ENCODE measurements at regions not wholly inside any gene's neighbourhood (a gene's known extent, or its start where the extent isn't known, plus 50 kb on each side); places are given as distances from the start of the nearest gene placed in this dataset.

- POLR2A ChIA-PET = no interaction called here
- no peaks in the 10 kb centered on the region for H3K4me1 ChIP-seq (ENCODE audit: insufficient read depth, low read length)
- no peak for DNase-seq
- Mint-ChIP-seq H3K4me1 (no peaks in the 10 kb centered on the region), H3K9me3 (peaks cover 0 to 6% (median 2%) of the 10 kb centered on the region in 5 donors), H3K36me3 (no peaks in the 10 kb centered on the region), H3K4me3 (no peak overlapping the region), H3K27ac (no peak overlapping the region), H3K27me3 (no peaks in the 10 kb centered on the region)
- no peak overlapping the region for H3K27ac ChIP-seq (ENCODE audit: low read depth, low read length)
- CTCF ChIA-PET = no interaction called here
- H3K36me3 ChIP-seq (ENCODE audit: insufficient read depth, low read length) = no peaks in the 10 kb centered on the region
- no peaks in the 10 kb centered on the region for H3K9me3 ChIP-seq (ENCODE audit: low read length)
- H3K27me3 ChIP-seq (ENCODE audit: insufficient read depth, low read length, poor library complexity, severe bottlenecking) = no peaks in the 10 kb centered on the region
- no peak overlapping the region for H3K4me3 ChIP-seq (ENCODE audit: low read length)
Measured at GRCh38 chr6:22680950-22681349, 111.6 kb downstream of the HDGFL1 start.

GRCh38 chr6:22681761-22682160, 112.4 kb downstream of the HDGFL1 start:
- no peaks in the 10 kb centered on the region for H3K9me3 ChIP-seq (ENCODE audit: low read length)
- H3K27me3 Mint-ChIP-seq = no peaks in the 10 kb centered on the region
- no peaks in the 10 kb centered on the region for H3K36me3 Mint-ChIP-seq
- no peak overlapping the region for H3K27ac ChIP-seq (ENCODE audit: low read depth, low read length)
- H3K9me3 Mint-ChIP-seq = peaks cover 0 to 10% (median 2%) of the 10 kb centered on the region in 5 donors
- no peak overlapping the region for H3K27ac Mint-ChIP-seq
- H3K4me3 ChIP-seq (ENCODE audit: low read length) = no peak overlapping the region
- ChIA-PET POLR2A (no interaction called here), CTCF (no interaction called here)
- DNase-seq = no peak
- H3K27me3 ChIP-seq (ENCODE audit: insufficient read depth, low read length, poor library complexity, severe bottlenecking) = no peaks in the 10 kb centered on the region
- no peaks in the 10 kb centered on the region for H3K36me3 ChIP-seq (ENCODE audit: insufficient read depth, low read length)
- H3K4me1 ChIP-seq (ENCODE audit: insufficient read depth, low read length) = no peaks in the 10 kb centered on the region
- H3K4me1 Mint-ChIP-seq = no peaks in the 10 kb centered on the region
- H3K4me3 Mint-ChIP-seq = no peak overlapping the region

GRCh38 chr6:22682979-22683378, 113.6 kb downstream of the HDGFL1 start:
- no peaks in the 10 kb centered on the region for H3K27me3 ChIP-seq (ENCODE audit: insufficient read depth, low read length, poor library complexity, severe bottlenecking)
- no peak for DNase-seq
- Mint-ChIP-seq H3K9me3 (peaks cover 0 to 10% (median 2%) of the 10 kb centered on the region in 5 donors), H3K27ac (no peak overlapping the region), H3K4me3 (no peak overlapping the region), H3K36me3 (no peaks in the 10 kb centered on the region), H3K27me3 (no peaks in the 10 kb centered on the region), H3K4me1 (no peaks in the 10 kb centered on the region)
- H3K4me1 ChIP-seq (ENCODE audit: insufficient read depth, low read length) = no peaks in the 10 kb centered on the region
- H3K9me3 ChIP-seq (ENCODE audit: low read length) = no peaks in the 10 kb centered on the region
- no peak overlapping the region for H3K4me3 ChIP-seq (ENCODE audit: low read length)
- no peaks in the 10 kb centered on the region for H3K36me3 ChIP-seq (ENCODE audit: insufficient read depth, low read length)
- H3K27ac ChIP-seq (ENCODE audit: low read depth, low read length) = no peak overlapping the region
- ChIA-PET POLR2A (no interaction called here), CTCF (no interaction called here)

GRCh38 chr6:22690446-22690845, 121.1 kb downstream of the HDGFL1 start:
- no peaks in the 10 kb centered on the region for H3K36me3 ChIP-seq (ENCODE audit: insufficient read depth, low read length)
- no peaks in the 10 kb centered on the region for H3K9me3 ChIP-seq (ENCODE audit: low read length)
- no peak overlapping the region for H3K4me3 Mint-ChIP-seq
- H3K27ac ChIP-seq (ENCODE audit: low read depth, low read length) = no peak overlapping the region
- no peaks in the 10 kb centered on the region for H3K4me1 ChIP-seq (ENCODE audit: insufficient read depth, low read length)
- ChIA-PET POLR2A (no interaction called here), CTCF (no interaction called here)
- H3K27ac Mint-ChIP-seq = no peak overlapping the region
- H3K27me3 Mint-ChIP-seq = no peaks in the 10 kb centered on the region
- no peaks in the 10 kb centered on the region for H3K36me3 Mint-ChIP-seq
- no peaks in the 10 kb centered on the region for H3K27me3 ChIP-seq (ENCODE audit: insufficient read depth, low read length, poor library complexity, severe bottlenecking)
- no peaks in the 10 kb centered on the region for H3K4me1 Mint-ChIP-seq
- no peak overlapping the region for H3K4me3 ChIP-seq (ENCODE audit: low read length)
- peaks cover 0 to 13% (median 3%) of the 10 kb centered on the region in 5 donors for H3K9me3 Mint-ChIP-seq
- no peak for DNase-seq

GRCh38 chr6:22694092-22694724, 124.8 kb downstream of the HDGFL1 start:
- Histone ChIP-seq H3K4me1 (ENCODE audit: insufficient read depth, low read length) (no peaks in the 10 kb centered on the region), H3K4me3 (ENCODE audit: low read length) (no peak overlapping the region), H3K27ac (ENCODE audit: low read depth, low read length) (no peak overlapping the region), H3K36me3 (ENCODE audit: insufficient read depth, low read length) (no peaks in the 10 kb centered on the region), H3K9me3 (ENCODE audit: low read length) (no peaks in the 10 kb centered on the region), H3K27me3 (ENCODE audit: insufficient read depth, low read length, poor library complexity, severe bottlenecking) (no peaks in the 10 kb centered on the region)
- H3K9me3 Mint-ChIP-seq = peaks cover 0 to 16% (median 2%) of the 10 kb centered on the region in 5 donors
- no peak overlapping the region for H3K27ac Mint-ChIP-seq
- ChIA-PET POLR2A (no interaction called here), CTCF (no interaction called here)
- no peak for DNase-seq
- no peak overlapping the region for H3K4me3 Mint-ChIP-seq
- no peaks in the 10 kb centered on the region for H3K36me3 Mint-ChIP-seq
- no peaks in the 10 kb centered on the region for H3K27me3 Mint-ChIP-seq
- no peaks in the 10 kb centered on the region for H3K4me1 Mint-ChIP-seq

- DNase-seq = no peak
- no peaks in the 10 kb centered on the region for H3K4me1 ChIP-seq (ENCODE audit: insufficient read depth, low read length)
- no peaks in the 10 kb centered on the region for H3K4me1 Mint-ChIP-seq
- no peak overlapping the region for H3K27ac ChIP-seq (ENCODE audit: low read depth, low read length)
- H3K9me3 ChIP-seq (ENCODE audit: low read length) = no peaks in the 10 kb centered on the region
- H3K27me3 Mint-ChIP-seq = no peaks in the 10 kb centered on the region
- no peaks in the 10 kb centered on the region for H3K36me3 Mint-ChIP-seq
- no peak overlapping the region for H3K4me3 ChIP-seq (ENCODE audit: low read length)
- POLR2A ChIA-PET = no interaction called here
- H3K27ac Mint-ChIP-seq = no peak overlapping the region
- H3K27me3 ChIP-seq (ENCODE audit: insufficient read depth, low read length, poor library complexity, severe bottlenecking) = no peaks in the 10 kb centered on the region
- CTCF ChIA-PET = no interaction called here
- H3K4me3 Mint-ChIP-seq = no peak overlapping the region
- peaks cover 0 to 17% (median 2%) of the 10 kb centered on the region in 5 donors for H3K9me3 Mint-ChIP-seq
- no peaks in the 10 kb centered on the region for H3K36me3 ChIP-seq (ENCODE audit: insufficient read depth, low read length)
Measured at GRCh38 chr6:22696481-22696880, 127.1 kb downstream of the HDGFL1 start.

- DNase-seq = no peak
- H3K4me1 ChIP-seq (ENCODE audit: insufficient read depth, low read length) = no peaks in the 10 kb centered on the region
- no peak overlapping the region for H3K27ac ChIP-seq (ENCODE audit: low read depth, low read length)
- Mint-ChIP-seq H3K27me3 (no peaks in the 10 kb centered on the region), H3K4me1 (no peaks in the 10 kb centered on the region), H3K4me3 (no peak overlapping the region), H3K9me3 (peaks cover 0 to 22% (median 5%) of the 10 kb centered on the region in 5 donors), H3K27ac (no peak overlapping the region), H3K36me3 (no peaks in the 10 kb centered on the region)
- no peaks in the 10 kb centered on the region for H3K9me3 ChIP-seq (ENCODE audit: low read length)
- ChIA-PET CTCF (no interaction called here), POLR2A (no interaction called here)
- no peak overlapping the region for H3K4me3 ChIP-seq (ENCODE audit: low read length)
- H3K36me3 ChIP-seq (ENCODE audit: insufficient read depth, low read length) = no peaks in the 10 kb centered on the region
- H3K27me3 ChIP-seq (ENCODE audit: insufficient read depth, low read length, poor library complexity, severe bottlenecking) = no peaks in the 10 kb centered on the region
Measured at GRCh38 chr6:22697306-22697705, 127.9 kb downstream of the HDGFL1 start.

- POLR2A ChIA-PET = no interaction called here
Measured at GRCh38 chr6:22699151-22699550, 129.8 kb downstream of the HDGFL1 start.

GRCh38 chr6:22706651-22707050, 137.3 kb downstream of the HDGFL1 start:
- no peak overlapping the region for H3K27ac Mint-ChIP-seq
- H3K36me3 ChIP-seq (ENCODE audit: insufficient read depth, low read length) = no peaks in the 10 kb centered on the region
- ChIA-PET CTCF (no interaction called here), POLR2A (no interaction called here)
- no peak for DNase-seq
- no peak overlapping the region for H3K4me3 Mint-ChIP-seq
- H3K27ac ChIP-seq (ENCODE audit: low read depth, low read length) = no peak overlapping the region
- no peak overlapping the region for H3K4me3 ChIP-seq (ENCODE audit: low read length)
- H3K27me3 ChIP-seq (ENCODE audit: insufficient read depth, low read length, poor library complexity, severe bottlenecking) = no peaks in the 10 kb centered on the region
- H3K4me1 Mint-ChIP-seq = no peaks in the 10 kb centered on the region
- H3K9me3 Mint-ChIP-seq = peaks cover 0 to 10% (median 8%) of the 10 kb centered on the region in 5 donors
- H3K9me3 ChIP-seq (ENCODE audit: low read length) = no peaks in the 10 kb centered on the region
- no peaks in the 10 kb centered on the region for H3K36me3 Mint-ChIP-seq
- no peaks in the 10 kb centered on the region for H3K4me1 ChIP-seq (ENCODE audit: insufficient read depth, low read length)
- H3K27me3 Mint-ChIP-seq = no peaks in the 10 kb centered on the region

More at GRCh38 chr6:22699151-22699550, 129.8 kb downstream of the HDGFL1 start:
- no peaks in the 10 kb centered on the region for H3K36me3 ChIP-seq (ENCODE audit: insufficient read depth, low read length)
- no peaks in the 10 kb centered on the region for H3K9me3 ChIP-seq (ENCODE audit: low read length)
- Mint-ChIP-seq H3K27ac (no peak overlapping the region), H3K36me3 (no peaks in the 10 kb centered on the region), H3K27me3 (no peaks in the 10 kb centered on the region), H3K4me3 (no peak overlapping the region), H3K4me1 (no peaks in the 10 kb centered on the region), H3K9me3 (peaks cover 0 to 15% (median 3%) of the 10 kb centered on the region in 5 donors)
- H3K27me3 ChIP-seq (ENCODE audit: insufficient read depth, low read length, poor library complexity, severe bottlenecking) = no peaks in the 10 kb centered on the region
- H3K4me3 ChIP-seq (ENCODE audit: low read length) = no peak overlapping the region
- CTCF ChIA-PET = no interaction called here
- no peak for DNase-seq
- no peaks in the 10 kb centered on the region for H3K4me1 ChIP-seq (ENCODE audit: insufficient read depth, low read length)
- H3K27ac ChIP-seq (ENCODE audit: low read depth, low read length) = no peak overlapping the region

Measured in CD8-positive, alpha-beta memory T cell (primary cell).